ENCODE measurements at regions not wholly inside any gene's neighbourhood (a gene's known extent, or its start where the extent isn't known, plus 50 kb on each side); places are given as distances from the start of the nearest gene placed in this dataset.

DNA sequence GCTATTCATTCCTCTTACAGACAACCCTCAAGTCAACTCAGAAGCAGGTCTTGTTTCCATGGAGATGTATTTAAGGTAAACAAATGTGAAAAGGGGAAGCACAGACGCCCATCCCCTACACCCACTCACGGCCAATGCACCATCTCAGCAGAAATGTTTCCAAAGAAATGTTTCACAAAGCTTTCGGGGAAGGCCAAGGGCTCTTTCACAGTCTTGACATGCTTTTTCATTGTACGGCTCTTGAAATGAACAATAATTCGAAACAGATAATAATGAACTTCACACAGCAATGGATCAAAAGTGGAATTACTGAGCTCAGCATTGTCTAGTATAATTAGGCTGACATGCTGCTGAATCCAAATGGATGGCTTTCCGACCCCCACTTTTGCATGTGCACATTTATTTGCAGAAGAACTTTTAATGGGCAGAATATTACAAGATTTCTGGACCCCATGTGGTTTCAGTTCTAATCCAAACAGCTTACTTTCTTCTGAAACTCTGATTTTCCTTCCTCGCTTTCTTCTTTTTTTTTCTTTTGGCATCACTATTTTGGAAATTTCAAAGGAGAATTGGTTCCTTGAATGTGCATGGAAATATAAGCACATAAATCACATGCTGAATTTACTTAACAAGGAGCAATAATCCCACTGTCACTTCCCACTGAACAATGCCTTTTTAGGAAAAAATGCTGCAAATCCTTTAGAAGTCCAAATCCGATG lies 160.9 kb downstream of the SMIM20 start:
- TF ChIP-seq RFX5 (IDR thresholded peaks at IDR 0.05; ENCODE audit: low read depth, low read length) (no peak), STAT1 (conservative IDR thresholded peaks at IDR 0.05) (no peak)
